HG02588 (cell line): ENCODE measurements at regions not wholly inside any gene's neighbourhood (a gene's known extent, or its start where the extent isn't known, plus 50 kb on each side); places are given as distances from the start of the nearest gene placed in this dataset.

Experiments
- ATAC-seq: cut with Tn5 transposase; IDR thresholded peaks from one replicate; pipeline ENCODE4 v1.9.1; 2021; ENCODE audit warnings: mild to moderate bottlenecking, moderate library complexity; ENCODE audit not compliant: unreplicated experiment

DNA sequence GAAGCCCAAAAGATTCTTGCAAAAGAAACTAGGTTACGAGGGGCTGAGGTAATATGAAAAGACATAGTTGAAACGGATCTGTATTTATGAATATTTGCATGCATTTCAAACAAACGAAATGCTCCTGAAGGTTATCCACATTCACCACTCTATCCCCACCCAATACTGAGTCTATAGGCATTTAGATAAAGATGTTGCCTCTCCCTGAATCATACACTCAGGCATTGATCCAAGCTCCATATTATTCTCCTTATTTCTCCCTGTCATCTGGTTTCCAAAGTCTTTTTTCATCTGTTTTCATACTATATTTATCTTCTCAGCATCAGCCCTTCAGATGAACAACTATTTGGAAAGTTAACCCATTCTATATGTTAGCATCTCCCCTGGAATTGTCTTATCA lies 492.5 kb upstream of the TGFBR2 start:
- ATAC-seq = no peak

GRCh38 chr3:30114918-30115317 lies 491.5 kb upstream of the TGFBR2 start:
- ATAC-seq = no peak

DNA sequence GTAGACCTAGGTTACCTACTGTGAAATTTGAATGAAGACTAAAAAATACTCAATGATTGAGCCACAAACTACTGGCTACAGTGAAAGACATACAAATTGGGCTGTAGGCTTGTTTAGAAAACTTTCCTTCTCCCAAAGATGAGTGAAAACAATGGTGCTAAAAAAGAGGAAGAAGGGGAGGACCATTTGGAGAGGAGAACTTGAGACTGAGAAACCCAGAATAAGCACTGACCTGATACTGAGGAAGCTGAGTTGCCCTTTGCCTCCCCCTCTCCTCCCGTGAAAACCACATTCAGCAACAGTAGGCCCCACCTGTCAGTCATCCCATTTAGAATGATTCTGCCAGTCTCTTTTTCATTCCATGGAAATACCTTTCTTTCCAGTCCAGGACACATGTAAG lies 484.0 kb upstream of the TGFBR2 start:
- no peak for ATAC-seq

DNA sequence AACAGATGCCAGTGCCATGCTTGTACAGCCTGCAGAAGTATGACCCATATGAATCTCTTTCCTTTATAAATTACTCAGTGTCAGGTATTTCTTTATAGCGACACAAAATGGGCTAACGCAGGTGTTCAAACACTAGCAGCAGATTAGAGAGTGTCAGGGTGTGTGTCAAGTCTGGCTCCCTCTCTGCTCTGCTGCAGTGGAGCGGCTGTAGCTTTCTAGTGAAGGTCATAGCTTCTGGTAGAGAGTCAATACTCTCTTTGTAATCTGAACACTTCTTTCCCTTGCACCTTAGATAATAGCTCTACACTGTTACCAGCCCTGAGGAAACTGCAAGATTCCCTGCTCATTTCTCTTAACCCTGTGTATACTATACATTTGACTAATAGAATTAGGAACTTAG lies 483.2 kb upstream of the TGFBR2 start:
- no peak for ATAC-seq

DNA sequence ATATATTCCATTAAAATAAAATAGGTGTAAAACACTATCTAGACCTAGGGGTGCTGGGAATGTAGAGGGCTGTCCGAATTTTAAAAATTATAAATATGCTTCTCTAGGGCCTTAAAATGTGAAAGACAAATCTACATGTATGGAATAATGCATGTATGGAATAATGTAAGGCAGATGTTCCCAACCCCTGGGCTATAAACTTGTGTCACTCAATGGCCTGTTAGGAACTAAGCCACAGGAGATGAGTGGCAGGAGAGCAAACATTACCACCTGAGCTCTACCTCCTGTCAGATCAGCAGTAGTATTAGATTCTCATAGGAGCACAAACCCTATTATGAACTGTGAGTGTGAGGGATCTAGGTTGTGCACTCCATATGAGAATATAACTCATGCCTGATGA lies 482.6 kb upstream of the TGFBR2 start:
- no peak for ATAC-seq

DNA sequence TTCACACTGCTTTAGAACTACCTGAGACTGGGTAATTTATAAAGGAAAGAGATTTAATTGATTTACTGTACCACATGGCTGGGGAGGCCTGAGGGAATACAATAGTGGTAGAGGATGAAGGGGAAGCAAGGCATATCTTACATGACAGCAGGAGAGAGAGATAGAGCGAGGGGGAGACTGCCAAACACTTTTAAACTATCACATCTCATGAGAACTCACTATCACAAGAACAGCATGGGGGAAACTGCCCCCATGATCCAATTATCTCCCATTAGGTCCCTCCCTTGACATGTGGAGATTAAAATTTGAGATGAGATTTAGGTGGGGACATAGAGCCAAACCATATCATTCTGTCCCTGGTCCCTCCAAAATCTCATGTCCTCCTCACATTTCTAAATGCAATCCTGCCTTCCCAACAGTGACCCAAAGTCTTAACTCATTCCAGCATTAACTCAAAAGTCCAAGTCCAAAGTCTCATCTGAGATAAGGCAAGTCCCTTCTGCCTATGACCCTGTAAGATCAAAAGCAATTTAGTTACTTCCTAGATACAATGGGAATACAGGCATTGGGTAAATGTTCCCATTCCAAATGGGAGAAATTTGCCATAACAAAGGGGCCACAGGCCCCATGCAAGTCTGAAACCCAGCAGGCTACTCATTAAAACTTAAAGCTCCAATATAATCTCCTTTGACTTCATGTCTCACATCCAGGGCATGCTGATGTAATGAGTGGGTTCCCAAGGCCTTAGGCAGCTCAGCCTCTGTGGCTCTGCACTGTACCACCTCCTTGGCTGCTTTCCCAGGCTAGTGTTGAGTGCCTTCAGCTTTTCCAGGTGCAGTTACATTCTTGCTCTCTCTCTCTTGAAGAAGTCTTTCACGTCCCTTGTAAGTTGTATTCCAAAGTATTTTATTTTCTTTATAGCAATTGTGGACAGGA lies 481.7 kb upstream of the TGFBR2 start:
- no peak for ATAC-seq

DNA sequence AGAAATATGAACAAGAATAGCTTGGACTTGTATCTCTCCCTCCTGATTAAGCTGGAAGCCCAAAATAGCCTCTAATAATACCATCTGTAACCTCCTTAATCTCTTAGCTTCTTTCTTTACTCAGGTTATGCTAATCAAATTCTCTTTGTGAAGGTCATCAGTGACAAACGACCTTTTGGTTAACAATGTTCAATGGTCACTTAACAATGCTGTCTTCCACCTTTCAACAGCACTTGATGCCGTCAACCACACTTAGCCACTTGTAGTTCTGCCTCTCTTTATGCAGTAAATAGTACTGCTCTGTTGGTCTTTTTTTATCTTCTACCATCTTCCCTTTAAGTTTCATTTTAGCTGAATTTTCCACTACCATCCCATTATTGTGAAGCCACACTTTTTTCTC lies 476.6 kb upstream of the TGFBR2 start:
- ATAC-seq = no peak

DNA sequence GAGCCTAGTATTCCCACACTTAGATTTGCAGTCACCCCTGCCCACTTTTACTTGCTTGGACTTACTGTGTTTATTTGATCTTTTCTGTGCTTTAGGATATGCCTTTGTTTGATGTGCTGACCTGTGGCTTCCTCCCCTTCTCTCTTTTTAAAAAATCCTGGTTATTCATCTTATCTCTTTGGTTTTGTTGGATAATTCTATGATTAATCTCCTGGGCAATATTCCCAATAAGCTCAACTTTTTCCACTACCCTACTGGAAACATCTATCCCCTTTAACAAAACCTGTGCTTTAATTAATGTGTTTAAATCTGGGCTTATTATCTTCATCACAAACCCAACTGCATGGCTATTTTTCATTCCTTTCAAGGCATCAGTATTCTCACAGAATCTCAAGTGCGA lies 476.0 kb upstream of the TGFBR2 start:
- ATAC-seq = no peak

DNA sequence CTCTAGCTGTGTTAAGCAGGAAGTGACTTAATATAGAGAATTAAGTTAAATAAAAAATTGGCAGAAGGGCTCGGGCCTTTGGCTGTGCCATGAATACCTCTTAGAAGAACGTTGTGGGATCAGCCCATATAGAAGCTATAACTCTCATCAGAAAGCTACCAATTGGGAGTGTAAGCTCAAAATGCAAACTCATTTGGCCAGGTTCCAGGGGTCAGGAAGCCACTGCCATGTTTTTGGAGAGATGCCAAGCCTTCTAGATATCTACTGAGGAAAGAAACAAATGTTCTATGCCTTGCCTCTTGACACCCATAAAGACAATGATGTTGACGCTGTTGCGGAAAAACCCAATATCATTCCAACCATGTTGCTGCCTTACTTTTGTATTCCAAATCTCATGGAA lies 475.2 kb upstream of the TGFBR2 start:
- ATAC-seq = no peak

GRCh38 chr3:30135190-30135589 lies 471.2 kb upstream of the TGFBR2 start:
- ATAC-seq = no peak

GRCh38 chr3:30139283-30139682 lies 467.1 kb upstream of the TGFBR2 start:
- no peak for ATAC-seq

- ATAC-seq = no peak
These were observed 465.9 kb upstream of the TGFBR2 start for GRCh38 chr3:30140356-30141075.

GRCh38 chr3:30141178-30141581 lies 465.2 kb upstream of the TGFBR2 start:
- no peak for ATAC-seq

DNA sequence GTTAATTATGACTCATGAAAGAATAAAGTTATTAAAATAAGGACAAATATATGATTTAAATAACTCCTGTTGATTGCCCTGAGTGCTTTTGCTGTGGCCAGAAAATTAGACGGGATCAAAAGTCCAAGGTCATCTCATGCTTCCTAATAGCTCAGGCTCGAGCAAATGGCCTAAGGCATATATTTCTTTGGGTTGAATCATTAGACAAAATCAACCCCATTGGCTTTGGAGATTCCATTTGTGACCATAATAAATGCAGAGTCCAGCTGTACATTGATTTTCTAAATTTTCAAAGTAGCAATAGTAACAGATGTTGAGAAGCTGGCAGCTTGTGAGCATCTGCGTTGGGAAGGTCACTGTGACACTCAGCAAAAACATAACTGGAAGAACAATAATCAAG lies 464.5 kb upstream of the TGFBR2 start:
- ATAC-seq = no peak

- no peak for ATAC-seq
These were observed 463.5 kb upstream of the TGFBR2 start for GRCh38 chr3:30142946-30143345.

- no peak for ATAC-seq
These were observed 461.1 kb upstream of the TGFBR2 start for GRCh38 chr3:30145281-30145680.

DNA sequence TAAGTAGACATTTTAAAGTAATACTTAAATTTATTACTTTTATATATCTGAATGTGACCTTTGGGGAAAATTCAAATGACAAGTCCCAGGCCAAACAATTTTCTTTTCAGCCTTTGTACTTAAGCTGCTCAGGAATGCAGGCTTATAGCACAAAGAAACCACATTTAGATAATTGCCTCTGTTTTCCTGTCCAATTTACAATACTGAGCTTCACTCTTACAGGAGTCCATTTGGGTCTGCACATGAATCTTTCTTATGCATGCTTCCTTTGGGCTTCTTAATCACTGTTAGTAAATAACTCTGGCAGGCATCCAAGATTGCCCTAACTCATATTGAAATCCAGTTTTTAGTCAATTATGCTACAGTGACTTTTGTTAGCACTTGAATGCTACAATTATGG lies 459.4 kb upstream of the TGFBR2 start:
- ATAC-seq = no peak

DNA sequence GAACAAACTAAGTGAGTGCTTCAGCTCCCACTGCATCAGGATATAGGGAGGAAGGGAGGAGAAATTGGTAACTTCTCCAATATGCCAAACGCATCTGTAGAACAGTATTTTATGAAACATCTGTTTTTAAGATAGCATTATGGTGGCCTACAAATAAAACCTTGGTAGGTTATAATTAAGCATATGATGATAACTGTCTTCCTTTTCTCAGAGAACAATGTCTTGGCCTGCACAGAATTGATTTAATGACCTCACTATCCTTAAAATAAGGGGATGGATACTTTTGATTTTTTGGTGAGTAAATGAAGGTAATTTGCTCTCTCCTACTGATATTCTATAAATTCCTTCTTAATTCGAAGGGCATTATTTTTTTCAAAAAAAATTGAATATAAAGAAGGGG lies 451.5 kb upstream of the TGFBR2 start:
- no peak for ATAC-seq

DNA sequence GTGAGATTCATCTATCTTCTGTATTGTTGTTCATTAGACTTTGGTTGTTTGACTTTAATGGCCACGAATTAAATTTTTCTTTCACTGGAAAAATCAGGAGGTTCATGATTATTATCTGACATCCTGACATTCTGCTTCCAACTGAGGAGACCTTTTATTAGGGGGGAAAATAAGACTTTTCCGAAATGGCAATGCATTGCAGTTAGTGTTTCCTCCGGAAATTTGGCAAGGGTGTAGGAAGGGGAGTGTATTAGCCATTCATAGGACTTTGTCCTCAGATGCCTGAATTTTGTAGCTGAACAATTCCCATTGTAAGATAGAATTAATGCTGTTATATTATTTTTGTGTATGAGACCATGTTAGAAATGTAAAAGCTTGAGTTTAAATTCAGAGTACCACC lies 450.6 kb upstream of the TGFBR2 start:
- ATAC-seq = no peak

- ATAC-seq = no peak
These were observed 449.6 kb upstream of the TGFBR2 start for GRCh38 chr3:30156586-30157498.

GRCh38 chr3:30161375-30161774 lies 445.0 kb upstream of the TGFBR2 start:
- ATAC-seq = no peak
